Pulmonary artery endothelial cell (primary cell): ENCODE measurements at regions not wholly inside any gene's neighbourhood (a gene's known extent, or its start where the extent isn't known, plus 50 kb on each side); places are given as distances from the start of the nearest gene placed in this dataset.
A peak's percentile ranks its signal among the peaks of the same experiment; 100 is the strongest.
"Not testable (repeated sequence)": the region's sequence is repeated elsewhere in the genome, so short reads cannot be mapped to it uniquely, and the experiment has no call there.

Source experiments
- DNase-seq: peaks from one replicate; pipeline ENCODE4 v3.0.0-alpha.2; 2011; ENCODE audit warnings: low read depth, low spot score

GRCh38 chr1:19024532-19024931 lies 68.1 kb upstream of the IFFO2 start:
- DNase-seq: no peak

GRCh38 chr1:19023787-19024186 lies 67.3 kb upstream of the IFFO2 start:
- no peak for DNase-seq

GRCh38 chr1:19021845-19022244 lies 65.4 kb upstream of the IFFO2 start:
- DNase-seq: no peak

- not testable (repeated sequence) for DNase-seq
These were observed 62.8 kb upstream of the IFFO2 start for GRCh38 chr1:19019288-19019687.

GRCh38 chr1:19015476-19015875 lies 59.0 kb upstream of the IFFO2 start:
- no peak for DNase-seq

GRCh38 chr1:19014765-19015164 lies 58.3 kb upstream of the IFFO2 start:
- DNase-seq: no peak

- DNase-seq: no peak
These were observed 57.5 kb upstream of the IFFO2 start for GRCh38 chr1:19013826-19014548.

GRCh38 chr1:19011845-19012231 lies 55.4 kb upstream of the IFFO2 start:
- DNase-seq: no peak

GRCh38 chr1:19010995-19011844 lies 54.7 kb upstream of the IFFO2 start:
- peak; percentile 66 for DNase-seq

- DNase-seq: no peak
These were observed 54.0 kb upstream of the IFFO2 start for GRCh38 chr1:19010503-19010902.

- peak; percentile 26 for DNase-seq
These were observed 53.4 kb upstream of the IFFO2 start for GRCh38 chr1:19009882-19010321.

- no peak for DNase-seq
These were observed 52.8 kb upstream of the IFFO2 start for GRCh38 chr1:19009126-19009881.

- DNase-seq: no peak
These were observed 51.3 kb upstream of the IFFO2 start for GRCh38 chr1:19007491-19008441.

- DNase-seq: no peak
These were observed 50.4 kb upstream of the IFFO2 start for GRCh38 chr1:19006837-19007271.
